Islet precursor cell (in vitro differentiated cells): ENCODE measurements at regions not wholly inside any gene's neighbourhood (a gene's known extent, or its start where the extent isn't known, plus 50 kb on each side); places are given as distances from the start of the nearest gene placed in this dataset.

Experiments used
- DNase-seq: peaks from one replicate; pipeline ENCODE4 v3.0.0-alpha.2; 2018

DNA sequence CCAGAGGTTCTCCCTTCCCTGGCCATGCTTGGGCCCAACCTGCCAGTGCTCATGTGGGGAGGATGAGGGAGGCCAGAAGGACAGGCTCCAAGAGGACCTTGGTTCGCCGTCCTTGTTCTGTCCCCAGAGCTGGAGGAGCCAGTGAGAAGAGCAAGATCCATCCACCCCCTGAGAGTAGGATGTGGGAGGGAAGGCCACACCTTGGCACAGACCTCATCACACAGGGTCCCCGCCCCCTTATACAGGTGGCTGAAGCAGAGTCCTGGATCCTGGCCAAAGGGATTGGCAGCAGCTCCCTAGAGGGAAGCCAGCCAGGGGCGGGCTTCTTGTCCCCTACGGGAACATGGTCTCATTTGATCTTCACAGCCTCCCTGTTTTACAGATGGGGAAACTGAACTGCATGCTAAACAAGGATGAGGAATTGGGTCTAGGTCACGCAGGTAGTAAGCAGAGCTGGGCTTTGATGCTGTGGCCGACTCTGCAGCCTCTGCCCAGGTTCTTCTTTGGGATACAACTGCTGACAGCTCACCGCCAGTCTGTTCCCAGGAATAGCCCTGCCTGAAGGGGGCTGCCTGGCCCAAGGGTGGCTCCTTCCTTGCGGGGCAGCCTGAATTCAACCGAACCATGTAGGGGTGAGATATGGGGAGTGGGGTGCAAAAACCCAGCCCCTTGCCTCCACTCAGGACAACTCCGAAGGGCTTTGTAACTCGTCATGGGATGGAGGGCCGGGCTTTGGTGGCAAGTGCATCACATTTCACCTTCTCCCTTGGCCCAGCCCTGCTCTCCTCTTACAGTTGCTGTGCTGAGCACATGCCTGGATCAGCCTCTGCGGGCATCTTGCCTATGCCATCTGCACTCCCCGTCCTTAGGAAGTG is 62.2 kb upstream of the KDM7A start:
- DNase-seq, result no peak

DNA sequence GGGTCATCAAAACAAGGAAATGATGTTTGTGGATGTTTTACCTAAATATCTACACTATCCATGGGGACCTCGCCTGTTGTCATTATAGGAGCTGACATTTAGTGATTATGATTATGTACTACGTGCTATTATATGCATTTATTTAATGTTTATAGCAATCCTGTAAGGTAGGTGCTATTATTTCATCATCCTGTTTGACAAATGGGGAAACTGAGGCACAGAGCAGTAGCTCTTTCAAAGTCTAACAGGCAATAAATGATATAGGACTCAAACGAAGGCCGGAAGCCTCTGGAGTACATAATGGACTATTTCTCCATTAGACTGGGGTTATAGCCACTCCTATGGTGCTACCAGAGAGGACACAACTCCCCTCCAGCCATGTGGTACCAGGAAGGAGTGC is 60.6 kb upstream of the KDM7A start:
- no peak for DNase-seq

DNA sequence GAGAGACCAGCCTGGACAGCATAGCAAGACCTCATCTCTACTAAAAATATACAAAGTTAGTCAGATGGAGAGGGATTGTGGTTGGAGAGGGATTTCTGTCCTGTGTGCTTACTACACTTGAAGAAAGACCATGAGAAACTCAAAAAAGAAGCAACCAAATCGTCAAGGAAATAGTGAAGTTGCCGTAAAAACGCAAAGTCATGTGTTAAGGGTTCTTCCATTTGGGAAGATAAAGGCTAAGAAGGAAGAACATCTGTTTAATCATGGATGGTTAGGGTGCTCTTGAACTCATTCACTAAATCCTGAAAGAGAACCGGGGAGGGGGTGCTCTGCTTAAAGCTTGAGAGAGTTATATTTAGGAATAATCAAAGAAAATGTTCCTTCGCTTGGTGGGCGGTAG is 59.8 kb upstream of the KDM7A start:
- DNase-seq, result no peak

GRCh38 chr7:140235114-140235513 is 58.3 kb upstream of the KDM7A start:
- no peak for DNase-seq

DNA sequence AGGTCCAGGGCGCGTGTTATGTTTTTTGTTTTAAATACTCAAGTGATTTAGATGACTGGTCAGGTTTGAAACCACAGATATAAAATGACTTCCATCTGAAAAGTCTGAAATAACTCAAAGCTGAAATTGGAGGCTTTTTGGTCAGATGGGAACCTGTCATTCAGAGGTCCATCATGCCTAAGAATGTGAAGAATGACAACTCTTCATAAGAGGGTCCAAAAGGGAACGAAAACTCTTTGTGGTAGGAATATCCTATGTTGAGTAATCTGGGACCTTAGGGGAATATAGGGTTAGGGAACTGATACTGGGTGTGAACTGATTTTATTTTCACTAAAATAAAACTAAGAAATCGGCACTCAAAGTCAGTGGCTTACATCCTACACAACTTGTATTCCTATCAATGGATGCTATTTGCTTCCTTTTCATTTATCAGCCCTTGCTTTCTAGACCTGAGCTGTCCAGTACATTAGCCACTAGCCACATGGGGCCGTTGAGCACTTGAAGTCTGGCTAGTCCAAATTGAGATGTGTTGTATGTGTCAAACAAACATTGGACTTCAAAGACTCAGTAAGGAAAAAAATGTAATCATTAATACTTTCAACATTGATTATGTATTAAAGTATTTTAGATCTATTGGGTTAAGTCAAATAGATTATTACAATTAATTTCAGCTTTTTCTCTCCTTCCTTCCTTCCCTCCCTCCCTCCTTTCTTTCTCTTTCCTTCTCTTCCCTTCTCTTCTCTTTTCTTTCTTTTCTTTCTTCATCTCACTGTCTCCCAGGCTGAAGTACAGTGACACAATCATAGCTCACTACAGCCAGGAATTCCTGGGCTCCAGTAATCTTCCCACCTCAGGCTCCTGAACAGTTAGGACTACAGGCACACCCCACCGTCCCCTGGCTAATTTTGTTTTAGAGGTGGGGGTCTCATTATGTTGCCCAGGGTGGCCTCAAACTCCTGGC is 56.5 kb upstream of the KDM7A start:
- DNase-seq, result no peak

DNA sequence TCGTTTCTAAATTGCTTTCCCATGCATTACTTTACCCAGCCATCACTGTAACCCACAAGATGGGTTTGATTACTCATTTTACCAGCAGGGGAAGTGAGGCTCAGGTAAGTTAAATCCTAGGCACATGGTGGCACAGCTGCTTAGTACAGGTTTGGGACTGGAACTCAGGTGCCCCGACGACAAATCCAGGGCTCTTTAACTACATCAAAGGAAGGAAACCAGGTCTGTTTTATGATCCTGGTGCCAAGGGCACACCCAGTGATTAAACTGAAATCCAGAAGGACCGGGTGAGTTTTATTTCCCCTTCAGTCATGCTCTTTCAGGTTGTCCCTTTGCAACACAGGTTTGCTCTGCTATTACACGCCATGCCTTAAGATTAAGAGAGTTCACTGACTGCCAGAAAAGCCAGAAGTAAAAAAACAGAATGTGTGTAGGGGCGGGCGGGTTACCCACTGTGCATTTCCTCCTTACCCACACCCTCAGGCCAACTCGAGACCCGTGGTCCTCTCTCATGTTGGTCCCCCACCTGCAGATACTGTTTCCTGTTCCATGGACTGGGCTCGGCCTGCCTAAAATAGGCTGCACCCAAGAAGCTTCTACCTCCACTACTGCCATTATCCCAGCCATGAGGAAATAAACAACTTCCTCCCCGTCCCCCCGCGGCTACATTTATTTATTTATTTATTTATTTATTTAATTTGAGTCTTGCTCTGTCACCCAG is 55.1 kb upstream of the KDM7A start:
- no peak for DNase-seq

DNA sequence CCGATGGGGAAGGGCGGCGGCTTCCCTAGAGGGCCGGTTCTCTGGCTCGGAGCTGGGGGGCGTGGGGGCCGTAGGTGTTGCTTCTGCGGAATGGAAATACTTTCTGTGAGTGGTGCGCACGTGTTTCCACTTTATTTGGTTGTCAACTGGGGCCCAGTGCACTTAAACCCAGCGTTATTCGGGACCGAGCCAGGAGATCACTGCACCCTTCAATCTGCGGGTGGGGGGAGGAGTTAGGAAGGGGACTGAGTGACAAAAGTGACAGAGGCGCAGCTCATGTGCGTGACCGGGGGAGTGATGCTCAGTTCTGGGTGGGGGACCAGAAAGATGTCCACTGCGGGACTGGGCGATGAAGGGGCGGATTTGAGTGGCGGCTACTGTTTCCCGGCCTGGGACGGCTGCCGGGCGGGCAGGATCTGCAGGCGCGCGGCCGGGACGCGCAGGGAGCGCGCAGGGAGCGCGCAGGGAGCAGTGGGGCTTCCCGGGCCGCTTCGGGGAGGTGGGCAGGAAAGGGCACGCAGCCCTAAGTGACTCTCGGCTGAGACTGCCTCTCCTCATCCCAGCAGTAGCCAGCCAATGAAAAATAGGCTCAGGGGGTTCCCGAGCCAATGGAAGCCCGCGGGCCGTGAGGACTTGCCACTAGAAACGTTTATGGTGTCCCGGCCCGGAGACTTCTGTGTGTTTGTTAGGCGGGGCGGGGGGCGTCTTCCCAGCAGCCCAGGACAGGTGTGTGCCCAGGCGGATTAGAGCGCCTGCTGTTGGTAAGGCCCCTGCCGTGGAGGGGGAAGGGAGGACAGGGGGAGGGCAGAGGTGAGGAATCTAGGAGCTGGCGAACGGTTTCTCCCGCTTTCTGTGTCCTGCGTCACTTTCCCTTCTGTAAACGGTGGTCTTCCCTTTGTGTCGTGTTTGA is 54.3 kb upstream of the KDM7A start:
- DNase-seq, result peak; percentile 95

DNA sequence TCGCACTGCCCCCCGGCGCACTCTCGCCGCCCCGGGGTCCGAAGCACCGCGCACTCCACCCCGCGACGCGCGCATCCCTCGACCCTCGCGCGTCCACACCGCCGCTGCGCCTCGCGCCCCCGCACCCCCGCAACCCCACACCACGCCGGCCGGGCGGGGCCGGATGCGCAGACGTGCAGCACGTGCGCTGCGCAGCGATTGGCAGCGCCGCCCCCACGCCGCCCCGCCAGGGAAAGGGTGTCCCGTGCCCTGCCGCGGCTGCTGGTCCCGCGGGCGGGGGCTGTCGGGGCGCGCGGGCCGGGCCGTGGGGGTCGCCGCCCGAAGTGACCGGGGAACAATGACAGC is 53.7 kb upstream of the KDM7A start:
- DNase-seq, result no peak

DNA sequence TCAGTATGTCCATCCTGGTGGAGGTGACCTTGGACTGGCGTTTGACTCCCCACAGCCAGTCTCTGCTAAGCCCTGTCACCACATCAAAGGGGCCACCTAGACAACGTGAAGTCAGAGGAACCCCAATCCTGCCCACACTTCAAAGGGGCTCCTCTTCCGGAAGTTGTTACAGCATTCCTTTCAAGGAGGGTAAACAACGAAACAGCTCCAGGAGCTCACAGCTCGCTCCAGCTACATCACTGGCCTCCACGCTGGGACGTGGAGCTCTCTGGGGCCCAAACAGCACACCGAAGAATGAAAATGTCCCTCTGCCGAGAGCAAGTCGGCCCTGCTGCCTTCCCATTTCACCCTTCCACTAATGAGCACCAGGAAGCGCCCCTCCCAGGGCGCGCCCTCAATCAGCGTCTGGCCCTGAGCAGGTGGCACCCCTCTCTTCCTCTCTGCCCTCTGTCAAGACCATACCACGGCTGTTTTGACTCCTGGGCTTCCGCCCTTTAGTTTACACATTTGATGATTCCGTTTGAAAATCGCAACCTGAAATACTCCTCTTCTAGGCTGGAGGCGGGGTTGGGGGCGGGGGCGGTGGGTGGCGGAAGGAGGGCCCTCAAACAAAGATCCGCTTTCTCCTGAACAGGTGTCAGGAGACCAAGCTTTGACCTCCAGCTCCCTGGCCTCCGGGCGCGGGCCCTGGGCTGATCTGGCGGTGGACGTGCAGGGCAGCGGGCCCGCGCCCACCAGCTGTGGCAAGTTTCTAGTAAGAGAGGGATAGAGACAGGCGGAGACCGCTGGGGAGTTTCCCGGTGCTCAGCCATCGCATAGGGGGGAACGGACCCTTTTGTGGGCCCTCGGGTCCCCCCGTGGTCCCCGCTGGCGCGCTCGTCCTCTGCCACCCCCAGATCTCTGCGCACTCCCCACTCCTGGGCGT is 53.1 kb upstream of the KDM7A start:
- no peak for DNase-seq

DNA sequence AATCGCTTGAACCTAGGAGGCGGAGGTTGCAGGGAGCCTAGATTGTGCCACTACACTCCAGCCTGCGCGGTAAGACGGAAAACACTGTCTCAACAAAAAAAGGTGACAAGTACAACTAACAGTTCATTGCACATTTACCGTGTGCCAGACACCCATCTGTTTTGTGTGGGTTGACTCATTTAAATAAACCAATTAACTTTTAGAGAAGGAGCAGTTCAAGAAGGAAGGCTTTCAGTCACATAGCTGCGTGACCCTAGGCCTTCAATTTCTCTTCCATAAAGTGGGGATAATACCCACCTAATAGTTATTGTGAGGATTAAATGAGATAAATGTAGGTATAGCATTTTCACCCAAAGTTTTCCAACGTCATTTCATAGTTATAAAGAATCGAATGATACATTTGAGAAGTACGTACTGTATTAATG is 52.3 kb upstream of the KDM7A start:
- DNase-seq, result no peak
